NCI-H2029 treated with DMSO at 0.1 percent for 48 hours (cell line): ENCODE measurements at regions not wholly inside any gene's neighbourhood (a gene's known extent, or its start where the extent isn't known, plus 50 kb on each side); places are given as distances from the start of the nearest gene placed in this dataset.
"Not testable (repeated sequence)": the region's sequence is repeated elsewhere in the genome, so short reads cannot be mapped to it uniquely, and the experiment has no call there.

ENCODE experiments used
- DNase-seq: peaks from one replicate; lab custom pipeline; 2025; lab: John Stamatoyannopoulos, UW

GRCh38 chr13:43946281-43946680, 66.6 kb downstream of the LACC1 start:
- no peak for DNase-seq

- no peak for DNase-seq
Observed at GRCh38 chr13:43947897-43948458, 68.3 kb downstream of the LACC1 start.

GRCh38 chr13:43953370-43953769, 73.7 kb downstream of the LACC1 start:
- no peak for DNase-seq

GRCh38 chr13:43956975-43957374, 77.3 kb downstream of the LACC1 start:
- not testable (repeated sequence) for DNase-seq

GRCh38 chr13:43959291-43959690, 79.6 kb downstream of the LACC1 start:
- DNase-seq: no peak

GRCh38 chr13:43961909-43962308, 82.2 kb downstream of the LACC1 start:
- DNase-seq: no peak

GRCh38 chr13:43963726-43964125, 84.0 kb downstream of the LACC1 start:
- DNase-seq: no peak

- DNase-seq: no peak
Observed at GRCh38 chr13:43964698-43965458, 85.2 kb downstream of the LACC1 start.

- DNase-seq: no peak
Observed at GRCh38 chr13:43965459-43965845, 85.7 kb downstream of the LACC1 start.

- DNase-seq: not testable (repeated sequence)
Observed at GRCh38 chr13:43968251-43968942, 88.7 kb downstream of the LACC1 start.

- DNase-seq: not testable (repeated sequence)
Observed at GRCh38 chr13:43968943-43969690, 89.4 kb downstream of the LACC1 start.

GRCh38 chr13:43969919-43970318, 90.2 kb downstream of the LACC1 start:
- not testable (repeated sequence) for DNase-seq

GRCh38 chr13:43970520-43971242, 91.0 kb downstream of the LACC1 start:
- not testable (repeated sequence) for DNase-seq

- not testable (repeated sequence) for DNase-seq
Observed at GRCh38 chr13:43971324-43971723, 91.6 kb downstream of the LACC1 start.

- no peak for DNase-seq
Observed at GRCh38 chr13:43977911-43978310, 98.2 kb downstream of the LACC1 start.

GRCh38 chr13:43978688-43979087, 99.0 kb downstream of the LACC1 start:
- no peak for DNase-seq

- DNase-seq: no peak
Observed at GRCh38 chr13:43979492-43979891, 99.8 kb downstream of the LACC1 start.

- no peak for DNase-seq
Observed at GRCh38 chr13:43980587-43980986, 100.9 kb downstream of the LACC1 start.

GRCh38 chr13:43981091-43981490, 101.4 kb downstream of the LACC1 start:
- no peak for DNase-seq

GRCh38 chr13:43981512-43982301, 102.0 kb downstream of the LACC1 start:
- no peak for DNase-seq

GRCh38 chr13:43983373-43983772, 103.7 kb downstream of the LACC1 start:
- no peak for DNase-seq
